GM19351 (cell line): ENCODE measurements at regions not wholly inside any gene's neighbourhood (a gene's known extent, or its start where the extent isn't known, plus 50 kb on each side); places are given as distances from the start of the nearest gene placed in this dataset.
"Not testable (repeated sequence)": the region's sequence is repeated elsewhere in the genome, so short reads cannot be mapped to it uniquely, and the experiment has no call there.

Experiments used
- ATAC-seq: cut with Tn5 transposase; IDR thresholded peaks from one replicate; pipeline ENCODE4 v1.9.1; 2021; ENCODE audit warnings: mild to moderate bottlenecking, moderate library complexity; ENCODE audit not compliant: unreplicated experiment

DNA sequence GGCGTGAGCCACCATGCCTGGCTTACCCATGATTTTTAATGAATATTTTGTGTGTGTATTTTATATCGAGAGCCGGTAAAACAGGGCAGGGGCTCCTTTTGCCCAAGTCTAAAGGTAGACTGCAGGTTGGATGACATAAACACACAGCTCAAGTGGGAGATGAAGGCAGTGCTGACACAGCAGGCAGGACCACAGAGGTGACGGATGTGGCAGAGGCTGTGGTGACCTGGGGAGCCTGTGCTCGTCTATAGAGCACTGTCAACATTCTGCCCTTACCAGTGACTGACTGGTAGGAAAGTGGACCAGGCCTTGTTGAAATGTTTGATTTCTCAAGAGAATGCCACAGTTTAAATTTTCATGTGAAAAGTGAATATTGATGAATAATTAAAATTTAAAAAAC, 137.5 kb downstream of the ZFP64 start:
- no peak for ATAC-seq

DNA sequence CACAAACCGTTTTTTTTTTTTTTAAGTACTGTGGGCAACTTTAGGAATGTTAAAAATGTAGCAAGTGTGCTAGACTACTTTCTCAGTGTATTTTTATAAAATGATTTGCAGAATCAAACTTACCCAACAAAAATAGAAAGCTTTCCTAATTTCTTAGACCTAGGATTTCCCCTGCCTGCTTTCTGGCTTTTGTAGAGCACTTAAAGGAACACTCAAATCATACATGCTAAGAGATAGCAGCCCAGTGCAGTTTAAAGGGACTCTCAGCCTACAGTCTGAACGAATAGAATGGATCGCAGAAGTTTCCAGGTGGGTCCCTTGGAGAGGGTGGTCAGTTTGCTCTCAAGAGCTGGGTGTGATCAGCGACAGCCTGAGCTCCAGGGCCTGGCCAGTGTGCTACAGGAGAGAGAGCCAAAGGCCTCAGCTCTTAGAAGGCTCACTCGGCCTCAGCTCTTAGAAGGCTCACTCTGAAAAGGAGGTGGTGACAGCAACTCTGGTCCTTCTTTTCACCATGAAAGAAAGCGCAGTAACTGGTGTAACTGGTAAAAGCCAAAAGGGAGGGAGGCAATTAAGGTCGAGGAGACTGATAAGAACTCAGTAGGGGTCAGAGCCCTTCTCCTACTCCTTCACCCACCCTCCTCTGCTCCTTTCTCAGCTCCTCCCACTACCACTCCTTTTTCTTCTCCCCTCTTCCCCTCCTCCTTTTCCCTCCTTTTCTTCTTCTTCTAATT, 142.4 kb downstream of the ZFP64 start:
- no peak for ATAC-seq

DNA sequence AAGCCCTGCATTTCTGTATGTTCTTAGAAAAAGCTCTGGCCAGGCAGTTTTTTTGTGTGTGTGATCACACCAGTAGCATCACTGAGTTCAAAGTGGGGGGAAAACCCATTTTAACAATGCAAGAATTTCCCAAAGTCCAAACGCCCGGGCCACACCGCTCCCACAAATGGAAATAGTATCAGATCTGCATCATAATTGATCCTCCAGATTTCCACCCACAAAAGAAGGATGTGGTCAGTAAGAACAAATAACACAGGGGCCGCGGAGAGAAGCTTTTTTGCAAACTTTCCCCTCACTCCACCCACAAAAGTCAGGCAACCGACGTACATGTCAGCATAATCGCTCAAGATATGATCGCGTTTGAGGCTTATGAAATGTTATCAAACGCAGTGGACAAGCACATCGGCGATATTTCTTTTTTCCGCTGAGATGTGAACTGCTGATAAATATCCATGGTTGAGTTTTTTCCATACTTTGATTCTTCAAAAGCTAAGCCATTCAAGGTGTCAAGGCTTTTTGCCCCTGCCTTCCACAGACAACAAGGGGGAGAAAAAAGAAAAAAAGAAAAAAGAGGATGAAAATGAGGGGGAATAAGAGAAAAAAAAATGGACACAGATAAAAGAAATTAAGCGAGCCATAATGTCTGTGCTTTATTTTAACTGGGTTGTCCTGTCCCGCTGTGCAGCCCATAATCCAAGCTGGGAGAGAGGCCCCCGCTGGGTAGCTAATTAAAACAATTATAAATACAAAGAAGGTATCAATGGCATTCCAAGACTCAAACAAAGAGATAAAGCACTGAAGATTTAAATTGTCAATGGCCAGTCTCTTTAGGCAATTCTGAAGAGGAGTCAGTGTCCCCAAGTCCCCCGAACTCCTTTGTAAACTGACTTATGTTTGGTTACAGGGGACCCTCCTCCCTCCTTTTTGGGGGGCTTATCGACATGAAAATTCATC, 143.5 kb downstream of the ZFP64 start:
- ATAC-seq, result no peak

DNA sequence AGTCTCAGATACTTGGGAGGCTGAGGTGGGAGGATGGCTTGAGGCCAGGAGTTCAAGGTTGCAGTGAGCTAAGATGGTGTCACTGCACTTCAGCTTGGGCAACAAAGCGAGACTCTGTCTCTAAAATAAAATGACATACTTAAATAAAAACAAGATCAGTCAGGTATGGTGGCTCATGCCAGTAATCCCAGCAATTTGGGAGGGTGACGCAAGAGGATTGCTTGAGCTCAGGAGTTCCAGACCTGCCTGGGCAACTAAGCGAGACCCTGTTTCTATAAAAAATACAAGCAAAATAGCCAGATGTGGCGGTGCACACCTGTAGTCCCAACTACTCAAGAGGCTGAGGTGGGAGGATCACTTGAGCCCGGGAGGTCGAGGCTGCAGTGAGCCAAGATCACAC, 149.6 kb downstream of the ZFP64 start:
- ATAC-seq, result no peak

DNA sequence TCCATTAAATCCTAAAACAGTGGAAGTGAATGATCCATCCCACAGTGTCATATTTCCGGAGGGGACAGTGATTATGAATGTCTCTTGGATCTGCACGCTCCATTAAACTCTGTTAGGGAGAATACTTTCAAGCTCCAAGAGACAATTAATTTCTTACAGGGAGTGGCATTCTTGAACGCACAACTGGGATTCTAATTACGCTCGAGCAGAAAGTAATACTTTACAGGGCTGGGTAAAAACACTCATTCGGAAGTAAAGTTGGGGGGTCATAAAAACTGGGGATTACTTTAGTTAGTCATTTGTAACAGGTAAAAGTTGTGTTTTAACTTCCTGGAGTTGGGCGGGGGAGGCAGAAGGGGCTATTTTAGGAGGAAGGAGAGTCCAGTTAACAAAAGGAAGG, 151.8 kb downstream of the ZFP64 start:
- ATAC-seq, result no peak

DNA sequence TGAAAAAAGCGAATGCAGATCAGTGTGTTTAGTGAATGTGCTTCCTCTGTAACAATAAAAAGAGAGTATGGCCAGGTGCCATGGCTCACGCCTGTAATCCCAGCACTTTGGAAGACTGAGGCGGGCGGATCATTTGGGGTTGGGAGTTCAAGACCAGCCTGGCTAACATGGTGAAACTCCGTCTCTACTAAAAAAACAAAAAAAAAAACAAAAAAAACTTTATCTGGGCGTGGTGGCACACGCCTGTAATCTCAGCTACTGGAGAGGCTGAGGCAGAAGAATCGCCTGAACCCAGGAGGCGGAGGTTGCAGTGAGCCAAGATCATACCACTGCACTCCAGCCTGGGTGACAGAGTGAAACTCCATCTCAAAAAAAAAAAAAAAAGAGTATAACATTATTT, 152.9 kb downstream of the ZFP64 start:
- not testable (repeated sequence) for ATAC-seq

DNA sequence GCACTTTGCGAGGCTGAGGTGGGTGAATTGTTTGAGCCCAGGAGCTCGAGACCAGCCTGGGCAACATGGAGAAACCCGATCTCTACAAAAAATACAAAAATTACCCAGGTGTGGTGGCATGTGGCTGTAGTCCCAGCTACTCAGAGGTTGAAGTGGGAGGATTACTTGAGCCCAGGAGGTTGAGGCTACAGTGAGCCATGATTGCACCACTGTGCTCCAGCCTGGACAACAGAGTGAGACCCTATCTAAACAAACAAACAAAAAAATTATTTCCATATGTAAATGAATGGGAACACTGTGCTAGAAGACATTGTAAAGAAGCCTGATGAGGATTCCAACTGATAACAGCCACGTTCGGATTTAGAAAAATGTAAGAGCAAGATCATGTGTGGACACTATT, 154.2 kb downstream of the ZFP64 start:
- ATAC-seq, result no peak

DNA sequence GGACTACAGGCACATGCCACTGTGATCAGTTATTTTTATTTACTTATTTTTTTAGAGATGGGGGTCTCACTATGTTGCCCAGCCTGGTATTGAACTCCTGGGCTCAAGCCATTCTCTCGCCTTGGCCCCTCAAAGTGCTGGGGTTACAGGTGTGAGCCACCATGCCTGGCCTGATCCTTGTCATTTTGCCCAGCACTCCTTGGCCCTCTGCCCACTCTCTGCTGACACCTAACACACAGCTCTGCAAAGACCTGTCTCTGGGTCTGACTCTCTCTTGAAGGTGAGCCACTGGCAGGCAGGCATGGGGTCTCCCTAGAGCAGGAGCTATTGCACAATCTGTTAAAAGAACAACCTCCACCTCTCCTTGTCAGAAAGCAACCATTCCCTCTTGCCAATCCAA, 155.6 kb downstream of the ZFP64 start:
- ATAC-seq, result no peak

DNA sequence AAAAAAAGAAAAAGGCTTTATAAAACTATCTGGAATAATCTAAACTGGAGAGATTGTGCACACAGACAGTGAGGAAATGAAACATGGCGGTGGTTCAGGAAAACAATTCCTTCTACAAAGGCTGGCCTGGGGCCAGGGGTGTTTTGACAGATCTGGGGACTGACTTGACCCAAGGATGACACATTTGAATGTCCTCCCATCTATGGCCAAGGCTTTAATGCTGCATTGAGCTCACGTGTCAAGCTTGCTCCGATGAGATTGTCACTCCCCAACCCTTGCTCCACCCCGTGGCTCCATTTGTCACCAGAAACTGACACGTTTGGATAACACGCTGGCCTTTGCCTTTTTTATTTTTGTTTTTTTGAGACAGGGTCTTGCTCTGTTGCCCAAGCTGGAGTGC, 156.1 kb downstream of the ZFP64 start:
- ATAC-seq, result no peak

DNA sequence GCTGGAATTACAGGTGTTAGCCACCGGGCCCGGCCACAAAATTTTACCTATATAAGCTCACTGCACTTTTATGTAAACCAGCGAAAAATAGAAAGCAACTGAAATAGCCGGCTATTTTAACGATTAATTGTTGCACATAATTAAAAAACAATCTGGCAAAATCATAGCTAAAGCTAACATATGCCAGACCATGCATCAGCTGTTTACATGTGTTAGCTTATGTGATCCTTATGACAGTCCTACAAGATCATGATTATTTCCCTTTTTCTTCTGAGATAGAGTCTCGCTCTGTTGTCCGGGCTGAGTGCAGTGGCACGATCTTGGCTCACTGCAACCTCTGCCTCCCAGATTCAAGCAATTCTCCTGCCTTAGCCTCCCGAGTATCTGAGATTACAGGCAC, 157.0 kb downstream of the ZFP64 start:
- no peak for ATAC-seq

DNA sequence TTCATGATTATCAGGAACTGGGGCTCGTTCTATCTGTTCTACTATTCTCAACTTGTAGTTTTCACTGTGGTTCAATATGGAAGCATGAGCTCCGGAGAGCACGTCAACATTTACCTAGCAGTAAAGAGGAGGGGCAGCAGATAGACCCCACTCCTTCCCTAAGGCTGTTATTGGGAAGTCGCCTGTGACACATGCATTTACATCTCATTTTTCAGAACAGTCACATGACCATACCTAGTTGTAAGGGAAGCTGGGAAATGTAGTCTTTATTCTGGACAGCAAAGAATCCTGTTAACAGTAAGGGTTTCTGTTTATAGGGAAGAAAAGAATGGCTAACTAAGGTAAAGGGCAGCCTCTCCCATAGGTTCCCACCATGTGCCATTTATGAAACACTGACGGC, 158.3 kb downstream of the ZFP64 start:
- no peak for ATAC-seq

DNA sequence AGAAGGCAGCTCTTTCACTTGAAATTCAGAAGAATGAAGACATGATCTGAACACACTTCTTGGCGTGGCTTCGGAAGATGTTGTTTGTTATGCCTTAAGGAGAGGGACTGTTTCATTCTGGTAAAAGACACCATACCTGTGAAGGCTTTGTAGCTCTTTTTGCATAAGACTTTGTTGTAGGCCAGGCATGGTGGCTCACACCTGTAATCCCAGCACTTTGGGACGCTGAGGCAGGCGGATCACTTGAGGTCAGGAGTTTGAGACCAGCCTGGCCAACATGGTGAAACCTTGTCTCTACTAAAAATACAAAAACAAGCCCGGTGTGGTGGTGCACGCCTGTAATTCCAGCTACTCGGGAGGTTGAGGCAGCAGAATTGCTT, 159.3 kb downstream of the ZFP64 start:
- ATAC-seq, result not testable (repeated sequence)

DNA sequence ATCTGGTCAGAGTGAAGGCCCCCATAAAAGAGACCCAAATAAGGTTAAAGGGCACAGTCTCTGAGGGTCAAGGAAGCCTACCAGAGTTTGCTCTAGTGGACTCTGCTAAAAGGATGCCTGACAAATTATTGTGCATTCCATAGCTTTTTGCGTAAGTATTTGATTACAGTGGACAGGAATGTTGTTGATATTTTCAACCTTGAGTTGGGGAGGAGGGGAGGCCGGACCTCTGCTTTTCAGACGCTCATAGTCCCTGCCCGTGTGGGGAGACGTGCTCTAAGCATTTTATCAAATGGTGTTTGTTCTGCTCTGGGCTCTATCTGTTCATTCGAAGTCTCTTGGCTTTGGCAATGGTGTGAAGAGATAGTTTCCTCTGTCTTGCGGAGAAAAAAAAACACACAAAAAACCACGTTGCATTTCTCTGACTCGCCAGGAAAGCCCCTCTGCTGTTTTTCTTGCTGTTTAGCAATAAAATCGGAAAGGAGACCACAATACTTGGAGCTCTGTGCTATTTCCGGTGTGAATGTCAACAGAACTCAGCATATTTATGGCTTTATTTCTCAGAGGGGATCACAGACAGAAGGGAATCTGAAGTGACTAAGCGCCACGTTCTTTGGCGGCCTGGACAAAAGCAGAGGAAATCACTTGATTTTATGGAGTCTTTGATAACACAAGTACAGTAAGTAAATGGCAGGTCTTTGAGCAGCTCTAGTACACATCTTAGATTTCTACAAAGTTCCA, 159.8 kb downstream of the ZFP64 start:
- no peak for ATAC-seq

DNA sequence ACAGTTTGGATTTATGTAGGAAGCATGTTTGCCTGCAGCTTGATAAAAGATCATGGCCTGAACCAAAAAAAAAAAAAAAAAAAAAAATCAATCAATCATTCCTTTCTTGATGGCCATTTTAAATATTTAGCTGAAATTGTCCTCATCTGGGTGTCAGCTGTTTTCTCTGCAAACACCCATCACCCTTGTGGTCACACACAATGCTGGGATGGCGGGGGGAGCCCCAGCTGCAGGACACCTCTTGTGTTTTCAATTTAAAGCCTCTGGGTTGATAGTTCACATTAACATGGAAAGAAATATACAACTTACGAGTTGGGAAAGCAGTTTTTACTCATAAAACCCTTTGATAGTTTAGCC, 160.4 kb downstream of the ZFP64 start:
- no peak for ATAC-seq

DNA sequence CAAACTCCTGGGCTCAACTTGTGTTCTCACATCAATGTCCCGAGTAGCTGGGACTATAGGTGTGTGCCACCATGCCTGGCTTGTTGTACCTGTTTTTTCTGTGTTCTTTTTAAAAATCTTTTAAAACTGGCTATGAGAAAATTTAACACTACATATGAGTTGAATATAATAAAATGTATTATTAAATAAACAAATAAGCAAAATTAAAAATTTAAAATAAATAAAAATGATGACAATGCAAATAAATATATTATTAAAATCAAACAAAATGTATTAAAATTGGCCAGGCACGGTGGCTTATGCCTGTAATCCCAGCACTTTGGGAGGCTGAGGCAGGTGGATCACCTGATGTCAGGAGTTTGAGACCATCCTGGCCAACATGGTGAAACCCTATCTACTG, 162.4 kb downstream of the ZFP64 start:
- not testable (repeated sequence) for ATAC-seq

DNA sequence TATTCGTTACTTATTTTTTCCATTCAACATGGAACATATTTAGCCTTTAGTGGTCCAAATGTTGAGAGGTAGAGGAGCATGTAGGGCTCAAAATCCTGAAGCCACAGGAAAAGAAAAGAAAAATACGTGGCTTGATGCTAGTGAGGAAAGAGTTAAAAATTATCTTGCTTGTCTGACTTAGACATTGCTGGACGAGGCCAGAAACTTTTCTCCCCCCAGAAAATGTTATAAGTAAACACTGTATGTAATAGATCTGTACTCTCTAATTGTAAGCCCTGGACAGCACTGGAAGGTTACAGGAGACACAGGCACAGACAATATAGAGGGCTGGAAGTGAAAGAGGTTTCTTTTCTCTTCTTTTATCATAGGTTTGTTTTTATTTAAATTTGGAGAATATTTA, 165.6 kb downstream of the ZFP64 start:
- ATAC-seq, result no peak

DNA sequence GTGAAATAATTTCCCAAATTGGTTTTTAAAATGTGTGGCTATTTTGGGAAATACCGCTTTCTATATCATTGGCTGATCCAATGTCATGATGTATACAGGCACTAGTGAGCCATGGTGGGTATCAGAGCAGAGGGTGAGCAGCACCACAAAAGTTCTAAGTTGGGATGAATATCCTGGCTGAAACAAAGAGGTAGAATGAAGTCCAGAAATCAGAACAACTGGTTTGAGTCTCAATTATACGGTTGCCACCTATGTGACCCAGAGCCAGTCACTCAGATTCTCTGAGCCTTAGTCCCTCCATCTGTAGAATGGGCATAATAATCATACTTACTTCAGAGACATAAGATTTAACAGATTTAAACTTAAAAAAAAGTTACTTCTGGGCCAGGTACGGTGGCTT, 172.3 kb downstream of the ZFP64 start:
- ATAC-seq, result no peak

DNA sequence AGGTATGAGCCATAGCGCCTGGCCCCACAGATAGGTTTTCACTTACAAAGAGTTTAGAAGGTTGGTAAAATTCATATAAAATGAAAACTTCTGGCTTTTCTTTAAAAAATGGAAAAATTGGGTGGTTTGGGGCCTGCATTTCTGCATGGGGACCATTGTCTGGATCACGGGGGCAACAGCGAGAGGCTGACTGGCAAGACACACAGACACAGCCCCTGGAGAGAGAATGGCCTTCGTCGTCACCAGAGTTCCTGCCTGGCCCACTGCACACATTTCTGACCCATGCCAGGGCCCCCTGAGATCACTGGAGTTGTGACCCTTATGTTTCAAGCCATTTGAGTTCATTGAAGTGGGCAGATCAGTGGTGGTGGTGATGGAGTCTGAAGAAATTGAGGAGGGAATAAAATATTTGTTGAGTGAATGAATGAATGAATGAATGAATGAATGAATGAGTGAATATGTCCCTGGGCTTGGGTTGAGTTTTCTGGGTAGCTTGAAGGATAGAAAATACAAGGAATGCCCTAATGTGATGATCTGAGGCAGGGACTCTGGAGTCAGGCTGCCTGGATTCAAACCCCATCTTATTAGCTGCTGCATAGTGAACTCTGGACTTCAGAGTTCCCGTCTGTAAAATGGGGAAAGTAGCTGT, 173.8 kb downstream of the ZFP64 start:
- no peak for ATAC-seq

DNA sequence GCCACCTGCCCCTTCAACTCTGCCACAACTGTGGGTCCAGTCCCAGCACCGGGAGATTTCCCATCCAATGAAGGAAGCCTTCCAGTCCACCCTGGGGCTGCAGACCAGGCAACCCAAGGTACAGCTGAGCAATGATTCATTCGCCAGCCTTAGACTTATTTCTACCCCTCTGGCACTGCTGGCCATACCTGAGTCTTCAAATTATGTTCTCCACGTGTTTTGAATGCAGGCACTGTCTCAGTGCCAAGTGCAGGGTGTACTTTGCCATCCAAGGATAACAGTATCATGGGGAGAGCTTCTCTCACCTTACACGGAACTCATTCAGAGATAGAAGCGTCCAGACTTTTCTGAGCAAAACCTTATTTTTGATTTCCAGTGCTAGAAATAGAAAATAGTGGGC, 175.6 kb downstream of the ZFP64 start:
- ATAC-seq, result no peak

DNA sequence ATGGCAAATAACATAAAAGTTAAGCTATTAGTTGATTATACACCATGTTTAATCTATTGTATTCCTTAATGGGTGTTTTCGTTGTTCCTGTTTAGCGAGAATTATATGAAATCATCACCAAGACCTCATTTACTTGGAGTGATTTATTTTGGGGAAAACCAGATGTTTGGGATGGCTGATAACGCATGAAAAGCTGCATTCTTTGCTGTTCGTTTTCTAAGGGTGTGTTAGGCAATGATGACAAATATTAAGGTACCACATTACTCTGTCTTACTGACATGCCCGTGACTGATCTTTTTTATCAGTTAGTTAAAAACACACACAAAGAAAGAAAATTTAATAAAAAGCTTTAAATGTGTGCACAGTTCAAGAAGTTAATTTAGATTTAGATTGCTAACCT, 176.4 kb downstream of the ZFP64 start:
- no peak for ATAC-seq

DNA sequence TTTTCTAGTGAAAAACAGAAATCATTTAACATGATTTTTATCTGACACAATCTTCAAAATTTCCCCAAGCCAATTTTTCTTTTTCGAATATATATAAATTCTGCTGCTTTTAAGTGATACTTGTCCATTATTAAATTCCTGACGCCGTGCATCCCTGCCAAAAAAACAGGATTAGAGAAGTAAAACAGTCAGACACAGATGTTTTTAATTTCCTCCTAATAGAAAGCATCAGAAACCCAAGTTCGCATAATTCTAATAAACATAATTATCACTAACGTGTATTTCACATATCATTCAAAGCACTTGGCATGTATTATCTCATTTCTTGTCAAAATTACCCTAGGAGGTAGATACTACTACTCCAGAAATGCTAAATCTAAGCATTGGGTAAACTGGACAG, 179.5 kb downstream of the ZFP64 start:
- no peak for ATAC-seq
